ENCODE measurements at regions not wholly inside any gene's neighbourhood (a gene's known extent, or its start where the extent isn't known, plus 50 kb on each side); places are given as distances from the start of the nearest gene placed in this dataset.

DNA sequence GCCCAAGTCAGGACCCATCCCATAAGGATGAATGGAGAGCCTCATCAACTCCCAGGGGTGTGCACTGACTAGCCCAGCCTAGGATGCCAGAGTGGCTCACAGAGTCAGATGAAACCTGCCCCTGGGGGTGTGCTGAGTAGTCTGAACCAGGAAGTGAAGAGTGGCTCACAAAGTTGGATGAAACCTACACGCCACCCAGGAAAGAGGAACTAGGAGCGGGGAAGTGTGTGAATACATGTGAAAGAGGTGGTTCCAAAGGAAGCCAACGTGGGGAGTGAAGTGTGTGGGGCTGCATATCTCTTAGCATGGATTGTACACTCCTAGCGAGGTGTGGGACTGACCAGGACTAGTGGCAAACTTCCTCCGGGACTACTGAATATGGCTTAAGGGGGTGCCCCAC is 902.1 kb upstream of the NDST4 start:
- peaks cover 9% of the 10 kb centered on the region; the same call in 1 of the 2 replicates for H3K36me3 Mint-ChIP-seq (ENCODE audit: low read depth)
- no peaks in the 10 kb centered on the region; the same call in 1 of the 2 replicates for H3K4me1 Mint-ChIP-seq (ENCODE audit: low read depth)
- peaks cover 2% of the 10 kb centered on the region for H3K27me3 Mint-ChIP-seq (ENCODE audit: insufficient read depth)
- no peak for TF ChIP-seq CTCF (IDR thresholded peaks at IDR 0.05)
- H3K9me3 Mint-ChIP-seq = peaks cover 55% of the 10 kb centered on the region
- H3K4me3 Mint-ChIP-seq = peak overlapping the region; percentile 57; the same call in 1 of the 2 replicates
- H3K27ac Mint-ChIP-seq = peak overlapping the region; percentile 40; the same call in 1 of the 2 replicates
- no peak for DNase-seq

DNA sequence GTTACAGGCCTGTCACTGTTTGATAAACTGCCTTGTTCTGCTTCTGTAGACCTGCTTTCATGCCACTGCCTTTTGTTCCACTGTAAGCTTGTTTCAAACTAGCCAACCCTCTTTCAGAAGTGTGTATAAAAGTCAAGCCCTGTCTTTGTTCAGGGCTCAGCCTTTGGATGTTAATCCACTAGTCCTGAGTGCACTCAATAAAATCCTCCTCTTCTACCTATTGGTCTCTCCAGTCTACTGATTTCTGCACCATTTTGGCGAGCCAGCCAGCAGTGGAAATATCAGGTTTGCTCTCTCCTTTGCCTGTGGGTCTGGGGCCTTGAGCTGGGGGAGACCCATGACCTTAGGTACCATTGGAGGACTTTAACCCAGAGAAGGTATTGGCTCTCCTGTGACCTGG is 901.6 kb upstream of the NDST4 start:
- H3K36me3 Mint-ChIP-seq (ENCODE audit: low read depth) = peaks cover 9% of the 10 kb centered on the region; the same call in 1 of the 2 replicates
- DNase-seq = no peak
- TF ChIP-seq CTCF (IDR thresholded peaks at IDR 0.05) = no peak
- H3K27ac Mint-ChIP-seq = no peak overlapping the region
- H3K9me3 Mint-ChIP-seq = peaks cover 53% of the 10 kb centered on the region
- no peak overlapping the region for H3K4me3 Mint-ChIP-seq
- H3K4me1 Mint-ChIP-seq (ENCODE audit: low read depth) = no peaks in the 10 kb centered on the region; the same call in 1 of the 2 replicates
- H3K27me3 Mint-ChIP-seq (ENCODE audit: insufficient read depth) = peaks cover 2% of the 10 kb centered on the region

GRCh38 chr4:116010923-116011322 is 897.5 kb upstream of the NDST4 start:
- peaks cover 34% of the 10 kb centered on the region for H3K9me3 Mint-ChIP-seq
- H3K27ac Mint-ChIP-seq = no peak overlapping the region
- H3K4me1 Mint-ChIP-seq (ENCODE audit: low read depth) = no peaks in the 10 kb centered on the region; the same call in 1 of the 2 replicates
- H3K36me3 Mint-ChIP-seq (ENCODE audit: low read depth) = peaks cover 8% of the 10 kb centered on the region; the same call in 1 of the 2 replicates
- no peak overlapping the region for H3K4me3 Mint-ChIP-seq
- TF ChIP-seq CTCF (IDR thresholded peaks at IDR 0.05) = no peak
- no peak for DNase-seq
- peaks cover 2% of the 10 kb centered on the region for H3K27me3 Mint-ChIP-seq (ENCODE audit: insufficient read depth)

DNA sequence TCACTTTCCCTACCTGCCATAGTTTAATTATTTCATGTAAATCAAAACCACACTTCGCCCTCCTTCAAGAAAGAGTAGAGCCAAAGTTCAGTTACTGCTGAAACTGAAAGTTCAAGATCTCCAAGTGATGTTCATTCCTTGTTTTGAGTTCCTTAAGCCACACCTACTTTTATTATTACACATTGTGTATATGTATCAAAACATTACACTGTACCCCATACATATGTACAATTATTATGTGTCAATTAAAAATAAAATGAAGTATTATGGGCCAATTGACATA is 892.3 kb upstream of the NDST4 start:
- TF ChIP-seq CTCF (IDR thresholded peaks at IDR 0.05) = no peak
- H3K4me1 Mint-ChIP-seq (ENCODE audit: low read depth) = no peaks in the 10 kb centered on the region; the same call in 1 of the 2 replicates
- no peaks in the 10 kb centered on the region for H3K36me3 Mint-ChIP-seq (ENCODE audit: low read depth)
- no peak for DNase-seq
- peak overlapping the region; percentile 42; the same call in 1 of the 2 replicates for H3K27ac Mint-ChIP-seq
- peaks cover 15% of the 10 kb centered on the region for H3K9me3 Mint-ChIP-seq
- H3K4me3 Mint-ChIP-seq = peak overlapping the region; percentile 59; the same call in 1 of the 2 replicates
- no peaks in the 10 kb centered on the region; the same call in 1 of the 2 replicates for H3K27me3 Mint-ChIP-seq (ENCODE audit: insufficient read depth)

DNA sequence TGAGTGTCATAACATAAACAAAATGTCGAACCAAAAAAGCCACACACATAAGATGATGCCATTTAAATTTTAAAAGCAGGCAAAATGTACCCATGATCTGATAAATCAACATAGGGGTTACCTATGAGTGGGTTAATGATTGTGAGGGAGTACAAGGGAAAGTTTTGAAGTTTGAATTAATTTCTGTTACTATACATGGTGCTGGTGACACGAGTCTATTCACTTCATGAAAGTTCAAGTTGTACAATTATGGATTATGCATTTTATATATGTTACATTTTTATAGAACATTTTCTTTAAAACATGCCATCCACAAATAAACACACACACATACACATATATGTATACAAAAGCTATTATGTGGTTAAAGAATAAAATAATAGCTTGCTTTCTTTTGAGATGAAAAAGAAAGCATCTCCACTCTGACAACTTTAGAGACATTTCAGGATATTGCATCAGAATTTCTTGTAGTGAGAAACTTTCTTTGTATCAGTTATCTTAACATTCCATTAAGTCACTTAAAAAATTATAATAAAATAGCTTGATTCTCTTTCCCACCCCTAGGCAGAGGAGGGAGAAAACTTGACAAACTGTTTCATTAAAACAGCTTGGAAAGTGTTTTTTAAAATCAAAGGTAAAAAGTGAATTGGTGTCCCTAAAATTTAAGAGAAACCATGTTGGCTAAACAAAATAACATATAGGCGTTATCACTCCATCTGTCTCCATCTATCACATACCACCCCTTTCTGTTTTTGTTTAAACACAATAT is 891.8 kb upstream of the NDST4 start:
- Mint-ChIP-seq H3K27ac (peak overlapping the region; percentile 42; the same call in 1 of the 2 replicates), H3K27me3 (ENCODE audit: insufficient read depth) (no peaks in the 10 kb centered on the region; the same call in 1 of the 2 replicates), H3K4me3 (peak overlapping the region; percentile 59; the same call in 1 of the 2 replicates), H3K36me3 (ENCODE audit: low read depth) (no peaks in the 10 kb centered on the region), H3K9me3 (peaks cover 12% of the 10 kb centered on the region; the same call in 1 of the 2 replicates), H3K4me1 (ENCODE audit: low read depth) (no peaks in the 10 kb centered on the region; the same call in 1 of the 2 replicates)
- no peak for TF ChIP-seq CTCF (IDR thresholded peaks at IDR 0.05)
- DNase-seq = no peak

Measured in HFFc6 (cell line).